Mucosa of gallbladder (tissue), 1 donor: ENCODE measurements at regions not wholly inside any gene's neighbourhood (a gene's known extent, or its start where the extent isn't known, plus 50 kb on each side); places are given as distances from the start of the nearest gene placed in this dataset.
"Not testable (repeated sequence)": the region's sequence is repeated elsewhere in the genome, so short reads cannot be mapped to it uniquely, and the experiment has no call there.

Source experiments
- DNase-seq: peaks from one replicate; pipeline ENCODE4 v3.0.0-alpha.2; 2020; ENCODE audit warnings: low spot score
- donor health status: DM: no; HTN: no; CAD: no.

DNA sequence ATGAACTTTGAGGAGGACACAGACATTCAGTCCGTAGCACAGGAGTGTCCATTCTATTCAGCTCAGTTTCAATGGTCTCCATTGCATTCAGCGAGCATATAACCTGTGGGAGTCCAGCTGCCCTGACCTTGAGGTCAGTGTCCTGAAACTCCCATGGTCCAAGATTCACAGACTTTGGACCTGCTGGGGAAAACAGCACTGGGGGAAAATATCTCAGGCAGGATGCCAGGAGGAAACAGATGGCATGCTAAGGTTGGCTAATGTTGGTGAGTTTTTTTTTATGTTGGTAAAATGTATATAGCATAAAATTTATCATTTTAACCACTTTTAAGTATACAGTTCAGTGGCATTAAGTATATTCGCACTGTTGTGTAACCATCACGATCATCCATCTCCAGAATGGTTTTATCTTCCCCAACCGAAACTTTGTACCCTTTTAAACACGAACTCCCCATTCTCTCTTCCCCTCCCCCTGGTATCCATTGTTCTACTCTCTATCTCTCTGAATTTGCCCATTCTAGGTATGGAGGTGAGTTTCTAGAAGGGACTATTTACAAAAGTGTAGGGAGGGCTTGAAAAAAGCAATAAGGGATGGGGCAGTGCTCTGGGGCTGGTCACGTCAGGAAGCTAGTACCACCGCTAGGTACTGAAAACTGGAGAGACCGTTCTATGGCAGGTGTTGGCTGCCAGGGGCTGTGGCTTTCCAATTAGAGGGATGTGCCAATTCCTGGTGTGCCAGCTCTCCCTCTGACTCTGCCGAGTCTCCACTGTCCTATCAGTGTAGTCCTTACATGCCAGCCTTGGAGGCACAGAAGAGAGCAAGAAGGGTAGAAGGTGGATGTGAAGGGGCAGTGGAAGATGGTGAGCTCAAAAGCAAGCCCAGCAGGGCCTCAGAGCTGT is 85.3 kb downstream of the FOXD2 start:
- peak; percentile 54 for DNase-seq

DNA sequence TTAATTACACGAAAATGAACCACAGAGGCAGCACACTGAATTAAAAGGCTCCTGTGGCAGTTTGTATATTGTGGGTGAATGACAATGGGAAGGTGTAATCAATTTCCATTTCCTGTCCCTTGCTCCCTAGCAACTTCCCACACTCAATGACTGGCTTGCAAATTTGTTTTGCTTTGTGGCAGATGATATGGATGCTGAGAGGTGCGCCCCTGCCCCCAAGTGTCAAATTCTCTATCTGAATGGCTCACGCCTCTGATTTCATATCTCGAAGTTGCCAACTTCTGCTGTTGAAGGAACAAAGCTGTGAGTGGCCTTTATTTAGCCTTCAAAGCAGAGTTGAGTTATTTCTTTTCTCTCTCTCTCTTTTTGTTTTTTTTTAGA is 86.0 kb downstream of the FOXD2 start:
- DNase-seq = no peak

DNA sequence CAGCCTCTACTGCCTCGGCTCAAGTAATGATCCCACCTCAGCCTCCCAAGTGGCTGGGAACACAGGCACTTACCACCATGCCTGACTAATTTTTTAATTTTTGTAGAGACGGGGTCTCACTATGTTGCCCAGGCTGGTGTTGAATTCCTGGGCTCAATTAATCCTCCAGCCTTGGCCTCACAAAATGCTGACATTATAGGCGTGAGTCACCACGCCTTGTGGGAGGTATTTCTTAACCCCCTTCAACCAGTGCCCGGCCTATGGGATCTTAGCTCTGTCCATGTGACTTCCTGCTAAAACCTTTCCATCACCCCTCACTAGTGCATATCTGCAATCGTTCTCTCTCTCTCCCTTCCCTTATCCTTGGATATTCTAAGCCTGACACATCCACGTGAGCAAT is 86.4 kb downstream of the FOXD2 start:
- no peak for DNase-seq

DNA sequence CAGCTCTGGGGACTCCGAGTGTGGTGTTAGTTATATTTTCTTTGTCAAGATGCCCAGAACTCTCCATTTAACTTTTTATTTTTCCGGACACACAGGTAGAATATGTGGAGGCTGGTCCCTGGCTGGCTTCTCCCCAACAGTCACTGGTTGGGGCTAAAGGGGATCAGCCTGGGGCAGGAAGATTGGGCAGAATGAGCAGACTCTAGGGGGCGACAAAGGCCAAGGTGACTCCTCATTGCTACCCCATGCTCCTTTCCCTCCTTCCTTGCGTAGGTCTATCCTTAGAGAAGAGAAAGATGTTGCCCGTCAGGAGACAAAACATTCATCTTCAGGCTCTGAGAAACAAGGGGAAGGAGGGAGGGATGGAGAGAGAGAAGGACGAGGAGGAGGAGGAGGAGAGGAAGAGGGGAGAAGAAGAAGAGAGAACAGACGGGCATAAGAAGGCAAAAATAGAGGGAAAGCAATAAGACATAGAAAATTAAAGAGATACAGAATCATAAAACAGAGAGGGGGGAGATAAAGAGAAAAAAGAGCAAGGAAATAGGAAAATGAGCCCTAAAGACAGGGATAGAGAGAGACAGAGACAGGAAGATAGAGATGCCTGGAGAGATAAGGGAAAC is 89.9 kb downstream of the FOXD2 start:
- no peak for DNase-seq

DNA sequence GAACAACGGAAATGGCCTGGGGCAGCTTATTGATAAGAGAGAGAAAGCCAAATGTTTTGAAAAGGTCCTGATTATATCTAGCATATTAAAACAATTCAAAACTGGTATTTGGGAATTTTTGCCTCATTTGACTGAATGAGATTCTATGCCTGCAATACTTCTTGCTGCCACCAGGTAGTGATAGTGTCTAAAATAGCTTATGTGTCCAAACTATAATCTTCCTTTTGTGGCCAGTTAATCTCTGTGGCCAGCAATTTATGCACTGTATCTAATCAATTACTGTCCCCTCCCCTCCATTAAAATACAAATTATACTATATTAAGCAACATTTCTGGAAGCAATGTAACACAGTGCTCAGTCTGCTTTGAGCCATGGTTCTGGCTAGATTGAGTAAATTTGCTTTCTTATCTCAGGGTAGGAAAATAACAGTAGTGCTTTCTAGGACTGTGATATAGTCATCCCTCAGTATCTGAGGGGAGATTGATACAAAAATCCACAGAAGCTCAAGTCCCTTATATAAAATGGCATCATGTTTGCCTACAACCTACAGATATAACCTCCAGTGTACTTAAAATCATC is 91.8 kb downstream of the FOXD2 start:
- DNase-seq = no peak

DNA sequence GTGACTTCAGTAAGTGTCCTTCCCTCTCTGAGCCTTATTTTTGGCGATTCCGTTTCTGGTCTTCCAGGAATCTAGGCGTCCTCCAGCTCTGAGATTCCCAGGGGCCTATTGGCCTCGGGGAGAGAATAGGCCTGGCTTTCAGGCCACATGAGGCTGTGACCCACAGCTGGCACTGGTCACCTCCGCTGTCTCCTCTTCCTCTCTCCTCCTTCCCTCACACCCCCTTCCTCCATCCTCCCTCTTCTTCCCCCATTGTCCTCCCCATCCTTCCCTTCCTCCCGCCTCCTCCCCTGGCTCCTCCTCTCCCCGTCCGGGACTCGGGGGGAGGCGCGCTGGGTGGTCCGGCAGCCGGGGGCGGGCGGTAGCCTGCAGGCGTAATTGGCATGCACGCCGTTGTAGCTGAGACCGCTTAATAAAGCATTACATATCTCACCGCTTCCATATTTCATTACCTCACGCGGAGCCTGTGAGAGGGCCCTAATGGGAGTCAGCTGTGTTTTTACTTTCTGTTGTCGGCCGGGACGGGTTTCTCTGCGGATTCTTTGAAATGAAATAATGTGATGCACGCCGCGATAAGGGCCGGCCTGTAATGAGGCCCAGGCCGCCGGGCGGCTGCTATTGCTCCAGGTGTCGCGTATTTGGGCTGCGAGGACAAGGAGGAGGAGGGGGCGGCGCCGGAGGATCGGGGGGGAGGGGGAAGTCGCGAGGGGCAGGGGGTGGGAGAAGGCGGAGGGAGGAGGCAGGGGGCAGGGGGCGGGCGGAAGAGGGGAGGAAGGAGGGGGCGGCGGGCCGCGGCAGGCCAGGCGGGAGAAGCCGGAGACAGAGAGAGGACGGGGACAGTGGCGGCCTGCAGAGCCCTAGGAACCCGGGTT is 95.3 kb downstream of the FOXD2 start:
- peak; percentile 56 for DNase-seq

DNA sequence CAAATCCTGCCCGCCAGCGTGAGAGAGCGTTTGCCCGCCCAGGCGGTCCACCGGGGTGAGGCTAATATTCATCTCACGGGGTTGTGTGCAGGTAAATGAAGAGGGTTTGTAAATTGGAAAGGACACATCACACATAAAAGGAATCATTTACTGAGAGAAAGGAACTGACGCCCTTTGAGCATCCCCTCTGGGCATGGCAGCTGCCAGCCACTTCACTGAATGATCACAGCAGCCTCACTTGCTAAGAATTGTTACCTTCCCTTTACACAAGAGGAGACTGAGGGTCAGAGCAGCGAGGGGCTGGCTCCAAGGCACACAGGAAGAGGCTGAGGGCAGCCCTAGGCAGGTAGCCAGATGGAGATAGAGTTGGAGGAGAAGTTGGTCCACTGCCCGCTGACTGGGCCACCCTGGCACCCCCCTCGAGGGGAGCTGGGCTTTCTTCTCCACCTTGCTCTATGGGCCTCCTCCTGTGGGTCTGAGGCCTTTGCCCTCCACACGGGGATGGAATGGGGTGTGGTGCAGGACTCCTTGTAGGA is 96.0 kb downstream of the FOXD2 start:
- DNase-seq = no peak

DNA sequence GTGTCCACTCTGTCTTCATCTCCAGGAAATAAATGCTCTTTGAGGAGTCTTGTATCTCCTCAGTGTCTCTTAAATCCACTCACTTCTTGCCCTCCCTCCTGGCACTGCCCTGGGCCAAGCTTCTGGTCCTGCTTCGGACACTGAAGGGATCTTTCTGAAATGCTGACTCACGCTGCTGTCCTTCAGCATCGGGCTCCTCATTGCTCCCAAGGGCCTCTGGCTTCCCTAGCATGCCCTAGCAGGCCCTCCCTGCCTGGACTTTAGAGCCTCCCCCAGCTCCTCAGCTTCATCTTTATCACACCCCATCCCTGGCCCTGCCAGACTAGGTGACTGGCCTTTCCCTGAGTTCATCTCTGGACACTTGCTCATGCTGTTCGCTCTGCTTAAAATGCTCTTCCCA is 96.6 kb downstream of the FOXD2 start:
- no peak for DNase-seq

DNA sequence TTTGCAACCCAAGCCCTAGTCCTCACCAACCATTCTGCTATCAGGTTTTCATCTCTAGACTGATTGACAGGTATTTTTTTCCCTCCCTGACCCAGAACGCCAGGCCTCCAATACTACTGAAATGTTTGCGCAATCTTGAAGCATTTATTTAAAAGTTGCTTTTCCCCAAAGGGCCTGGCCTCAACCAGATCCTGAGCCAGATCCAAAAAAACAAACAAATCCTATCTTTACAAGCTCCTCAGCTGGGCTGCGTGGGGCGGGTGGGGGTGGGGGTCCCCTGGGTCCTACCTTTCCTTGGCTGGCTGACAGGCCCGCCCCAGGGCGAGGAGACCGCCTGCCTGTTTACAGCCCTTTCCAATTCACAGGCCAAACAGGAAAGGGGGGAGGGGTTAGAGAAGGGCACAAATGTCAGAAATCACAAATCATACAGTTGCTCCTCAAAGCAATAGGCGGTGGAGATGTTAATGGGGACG is 98.8 kb downstream of the FOXD2 start:
- no peak for DNase-seq

DNA sequence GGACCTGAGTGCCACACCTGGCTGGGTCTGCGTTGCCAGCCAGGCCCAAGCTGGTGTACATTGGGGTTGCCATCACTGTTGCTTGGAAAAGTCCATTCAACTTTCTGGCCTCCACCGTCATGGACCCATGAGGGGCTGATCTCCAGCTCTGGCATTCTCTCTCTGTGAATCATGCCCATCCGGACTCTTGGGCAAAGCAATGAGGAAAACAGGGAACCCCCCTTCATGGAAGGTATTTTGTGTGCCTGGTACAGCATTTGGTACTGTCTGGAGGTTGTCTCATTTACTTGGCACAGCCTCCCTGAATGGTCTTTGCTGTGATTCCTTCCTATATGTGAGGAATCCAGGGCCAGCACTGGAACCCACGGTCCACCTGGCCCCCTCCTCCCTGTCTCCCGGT is 99.4 kb downstream of the FOXD2 start:
- no peak for DNase-seq

DNA sequence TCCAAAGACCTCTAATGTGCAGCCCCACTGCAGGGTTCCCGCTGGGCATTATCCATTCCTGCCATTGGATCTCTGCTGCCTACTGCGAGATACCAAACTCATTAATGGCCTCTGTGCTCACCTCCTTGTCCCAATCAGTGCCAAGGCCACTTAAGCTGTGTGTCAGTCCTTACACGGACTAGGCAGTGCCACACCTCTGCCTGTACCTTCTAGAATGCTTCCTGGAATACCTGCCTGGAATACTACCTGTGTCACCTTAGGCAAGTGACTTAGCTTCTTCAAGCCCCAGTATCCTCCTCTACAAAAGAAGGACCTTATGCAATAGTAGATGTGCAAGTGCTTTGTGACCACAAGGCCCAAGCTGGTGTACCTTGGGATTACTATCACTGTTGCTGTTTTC is 100.1 kb downstream of the FOXD2 start:
- DNase-seq = no peak

DNA sequence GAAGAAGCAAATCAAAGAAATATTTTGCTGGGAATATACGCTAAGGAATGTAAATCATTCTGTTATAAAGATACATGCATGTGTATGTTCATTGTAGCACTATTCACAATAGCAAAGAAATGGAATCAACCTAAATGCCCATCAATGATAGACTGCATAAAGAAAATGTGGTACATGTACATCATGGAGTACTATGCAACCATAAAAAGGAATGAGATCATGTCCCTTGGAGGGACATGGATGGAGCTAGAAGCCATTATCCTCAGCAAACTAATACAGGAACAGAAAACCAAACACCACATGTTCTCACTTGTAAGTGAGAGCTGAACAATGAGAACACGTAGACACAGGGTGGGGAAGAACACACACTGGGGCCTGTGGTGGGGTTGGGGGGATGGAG is 100.7 kb downstream of the FOXD2 start:
- not testable (repeated sequence) for DNase-seq

DNA sequence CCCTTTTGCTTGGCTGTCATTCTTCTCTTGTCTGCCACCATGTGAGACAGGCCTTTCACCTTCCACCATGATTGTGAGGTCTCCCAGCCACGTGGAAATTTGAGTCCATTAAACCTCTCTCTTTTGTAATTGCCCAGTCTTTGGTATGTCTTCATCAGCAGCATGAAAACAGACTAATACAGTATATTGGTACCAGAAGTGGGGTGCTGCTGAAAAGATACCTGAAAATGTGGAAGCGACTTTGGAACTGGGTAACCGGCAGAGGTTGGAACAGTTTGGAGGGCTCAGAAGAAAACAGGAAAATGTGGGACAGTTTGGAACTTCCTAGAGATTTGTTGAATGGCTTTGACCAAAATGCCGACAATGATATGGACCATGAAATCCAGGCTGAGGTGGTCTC is 103.9 kb downstream of the FOXD2 start:
- not testable (repeated sequence) for DNase-seq

DNA sequence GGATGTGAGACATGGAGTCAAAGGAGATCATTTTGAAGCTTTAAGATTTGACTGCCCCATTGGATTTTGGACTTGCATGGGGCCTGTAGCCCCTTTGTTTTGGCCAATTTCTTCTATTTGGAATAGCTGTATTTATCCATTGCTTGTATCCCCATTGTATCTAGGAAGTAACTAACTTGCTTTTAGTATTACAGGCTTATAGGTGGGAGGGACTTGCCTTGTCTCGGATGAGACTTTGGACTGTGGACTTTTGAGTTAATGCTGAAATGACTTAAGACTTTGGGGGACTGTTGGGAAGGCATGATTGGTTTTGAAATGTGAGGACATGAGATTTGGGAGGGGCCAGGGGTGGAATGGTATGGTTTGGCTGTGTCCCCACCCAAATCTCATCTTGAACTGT is 105.2 kb downstream of the FOXD2 start:
- not testable (repeated sequence) for DNase-seq

DNA sequence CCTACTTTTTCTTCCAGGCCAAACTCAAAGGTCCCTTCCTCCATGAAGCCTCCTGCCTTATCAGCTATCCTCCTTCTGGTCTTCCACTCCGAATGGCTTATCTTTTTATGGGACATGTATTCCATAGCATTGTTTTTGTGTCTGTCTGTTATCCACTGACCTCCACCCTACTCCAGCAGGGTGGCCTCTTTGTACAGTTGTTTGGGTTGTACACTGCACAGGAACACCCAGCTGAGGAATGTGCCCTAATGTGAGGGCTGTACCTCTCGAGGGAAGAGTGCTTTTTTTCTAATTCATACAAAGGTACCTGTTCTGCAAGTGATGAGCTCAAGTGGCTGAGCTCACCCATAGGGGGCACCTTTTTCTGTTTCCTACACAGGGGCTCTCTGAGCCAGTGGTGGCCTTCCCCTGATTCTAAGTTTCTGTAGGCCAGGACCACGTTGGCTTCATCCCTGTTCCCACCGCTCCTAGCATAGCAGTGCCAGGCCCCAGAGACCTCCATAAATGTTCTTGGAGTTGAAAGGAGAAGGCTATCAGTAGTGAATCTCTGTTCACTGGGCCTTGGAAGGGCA is 108.2 kb downstream of the FOXD2 start:
- no peak for DNase-seq

DNA sequence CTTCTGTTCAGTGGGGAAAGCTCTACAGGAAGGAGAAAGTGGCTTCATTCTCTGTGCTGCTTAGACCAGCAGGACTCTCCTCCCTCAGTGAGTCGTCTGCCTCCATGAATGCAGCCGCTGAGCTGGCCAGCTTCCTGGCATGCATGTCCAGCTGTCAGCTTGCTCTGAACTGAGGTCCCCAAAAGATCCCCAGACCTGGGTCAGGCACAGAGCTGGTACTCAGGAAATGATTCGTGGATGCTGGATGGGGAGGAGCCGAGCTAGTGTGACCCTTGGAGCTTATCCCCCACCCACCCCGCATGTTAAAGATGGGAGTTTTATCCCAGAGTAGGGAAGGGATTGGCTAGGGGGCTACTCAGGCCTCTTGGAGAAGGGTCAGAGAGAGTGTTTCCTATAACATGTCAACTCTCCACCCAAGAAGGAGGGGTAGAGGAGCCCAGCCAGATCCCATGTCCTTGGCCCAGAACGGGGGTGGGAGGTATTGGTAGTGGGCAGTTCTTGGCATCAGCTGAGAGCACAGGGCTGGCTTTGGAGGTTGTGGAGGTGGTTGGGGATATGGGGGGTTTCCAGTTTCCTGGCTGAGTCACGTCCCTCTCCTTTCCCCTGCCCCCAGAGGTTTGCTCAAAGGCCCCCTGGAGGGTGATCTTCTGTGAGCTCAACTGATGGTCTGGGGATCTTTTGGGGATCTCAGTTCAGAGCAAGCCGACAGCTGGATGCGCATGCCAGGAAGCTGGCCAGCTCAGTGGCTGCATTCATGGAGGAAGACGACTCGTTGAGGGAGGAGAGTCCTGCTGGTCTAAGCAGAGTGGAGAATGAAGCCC is 110.1 kb downstream of the FOXD2 start:
- DNase-seq = no peak

DNA sequence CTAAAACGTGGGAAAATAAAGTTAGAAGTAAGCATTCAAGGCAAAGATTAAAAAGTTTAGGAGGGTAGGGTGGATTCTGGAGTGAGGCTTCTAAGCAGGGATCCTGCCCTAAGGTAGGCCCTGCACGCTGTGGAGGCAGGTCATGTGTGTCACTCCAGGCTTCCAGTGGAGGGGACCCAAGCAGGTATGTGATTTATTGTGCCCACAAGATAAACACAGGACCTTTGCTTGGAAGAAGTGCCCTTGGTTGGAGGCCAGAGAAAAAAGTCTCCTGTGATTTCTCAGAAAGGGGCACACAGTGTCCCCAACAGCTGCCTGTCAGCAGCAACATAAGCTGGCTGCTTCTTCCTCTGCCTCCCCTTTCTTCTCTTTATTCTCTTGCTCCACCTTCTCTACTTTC is 110.8 kb downstream of the FOXD2 start:
- no peak for DNase-seq

DNA sequence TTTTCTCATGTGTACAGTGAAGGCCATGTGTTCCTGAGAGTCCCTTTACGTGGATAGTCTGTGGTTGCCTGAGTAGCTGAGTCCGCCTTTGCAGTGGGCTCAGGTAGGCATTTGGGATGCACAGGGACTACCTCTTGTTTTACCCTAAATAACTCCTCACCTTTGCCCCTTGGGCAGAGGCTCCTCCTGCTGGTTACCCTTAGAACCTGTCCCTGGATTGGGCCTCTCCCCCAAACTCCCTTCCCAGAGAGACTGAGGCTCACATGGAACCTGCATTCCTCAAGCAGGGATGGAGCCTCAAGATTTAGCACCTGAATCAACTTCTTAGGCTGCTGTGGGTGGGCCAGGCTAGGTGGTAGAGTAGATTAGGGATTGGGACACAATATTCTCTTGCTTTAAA is 111.7 kb downstream of the FOXD2 start:
- no peak for DNase-seq

DNA sequence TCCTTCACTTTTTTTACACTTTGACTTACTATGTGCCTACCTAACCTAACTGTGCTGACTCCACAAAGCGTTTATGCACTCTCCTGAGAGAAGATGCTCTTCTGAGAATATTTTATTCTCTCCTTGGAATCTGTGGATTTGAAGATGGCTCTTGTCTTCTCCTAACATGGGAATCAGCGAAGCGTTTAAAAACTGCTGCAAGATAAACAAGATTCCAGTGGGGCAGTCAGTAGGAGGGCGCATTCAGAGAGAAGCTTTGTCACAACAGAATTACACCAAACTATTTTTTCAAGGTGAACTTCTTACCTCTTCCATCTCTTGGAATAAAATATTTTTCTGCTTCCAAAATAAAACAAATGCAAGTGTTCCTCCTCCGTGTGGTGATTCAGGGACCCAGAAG is 113.1 kb downstream of the FOXD2 start:
- no peak for DNase-seq

DNA sequence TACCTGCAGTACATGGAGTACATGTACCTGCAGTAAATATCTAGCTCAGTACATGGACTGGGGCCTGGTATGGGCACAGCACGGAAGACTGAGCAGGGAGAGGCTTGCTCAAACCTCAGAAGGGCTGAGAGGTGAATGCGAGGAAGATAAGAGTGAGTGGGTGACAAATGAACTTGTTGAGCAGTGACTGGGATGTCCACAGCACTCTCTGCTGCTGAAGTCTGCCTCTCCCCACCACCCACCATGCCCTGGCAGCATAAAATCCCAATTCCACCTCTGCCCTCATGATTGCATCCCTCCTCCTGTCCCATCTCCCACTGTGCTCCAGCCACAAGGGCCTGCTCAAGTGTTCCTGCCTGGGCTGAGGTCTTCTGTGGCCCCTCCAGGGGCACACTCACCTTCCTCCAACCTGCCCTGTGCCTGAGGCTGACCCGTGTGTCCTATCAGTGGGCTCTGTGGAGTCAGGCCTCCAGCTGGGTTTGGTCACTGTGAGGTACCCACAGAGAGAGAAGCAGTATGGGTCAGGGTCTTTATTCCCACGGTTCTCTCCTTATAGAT is 114.2 kb downstream of the FOXD2 start:
- DNase-seq = no peak
